HEK293 (cell line): ENCODE measurements at regions not wholly inside any gene's neighbourhood (a gene's known extent, or its start where the extent isn't known, plus 50 kb on each side); places are given as distances from the start of the nearest gene placed in this dataset.

Experiments used
- CTCF ChIA-PET: fragments of 350-600 bp; formaldehyde crosslinking; extraction: SDS; loops from one replicate; lab custom pipeline; 2021; ENCODE audit warnings: antibody characterized with exemption; lab: Yijun Ruan, JAX
- POLR2A ChIA-PET: fragments of 300-600 bp; formaldehyde crosslinking; extraction: SDS; loops from one replicate; lab custom pipeline; 2020; ENCODE audit warnings: antibody characterized with exemption, inconsistent platforms; lab: Yijun Ruan, JAX
- H3K27ac ChIP-seq: fragments of 200-500 bp; sonication (Bioruptor generic); 2 replicates; pipeline ENCODE4 v1.5.1; 2014; ENCODE audit warnings: low read depth, low read length, control low read depth, inconsistent platforms; ENCODE audit errors: extremely low read depth
- H3K36me3 ChIP-seq, 2 experiments: fragments of 200-500 bp in 1 of 2; sonication (Bioruptor generic) in 1 of 2; 1 replicate in 1 of 2; 2 replicates in 1 of 2; pipeline ENCODE4 v1.5.1; 2014 to 2017; ENCODE audit warnings: inconsistent platforms in 2 of 2, low read length in 2 of 2; ENCODE audit not compliant: control insufficient read depth in 2 of 2, insufficient read depth in 1 of 2
- H3K4me1 ChIP-seq: fragments of 200-500 bp; sonication (Bioruptor generic); 2 replicates; pipeline ENCODE4 v1.5.1; 2014; ENCODE audit warnings: mild to moderate bottlenecking, low read length, inconsistent platforms; ENCODE audit not compliant: control insufficient read depth, insufficient read depth
- H3K4me3 ChIP-seq: 2 replicates; pipeline ENCODE4 v1.5.1; 2011; ENCODE audit warnings: low read depth, mild to moderate bottlenecking, control low read depth, low read length, moderate library complexity
- H3K9me3 ChIP-seq: fragments of 200-500 bp; sonication (Bioruptor generic); 2 replicates; pipeline ENCODE4 v1.5.1; 2014; ENCODE audit warnings: low read depth, low read length, inconsistent platforms; ENCODE audit not compliant: control insufficient read depth, insufficient read depth
- HIC1 ChIP-seq: fragments of 450-650 bp; formaldehyde crosslinking; IDR thresholded peaks from 2 replicates; pipeline ENCODE4 v1.5.1; 2016; ENCODE audit warnings: missing biosample characterization, missing genetic modification characterization
- ZBTB11 ChIP-seq: fragments of 450-650 bp; formaldehyde crosslinking; conservative IDR thresholded peaks from 2 replicates; pipeline ENCODE4 v1.5.1; 2016; ENCODE audit warnings: low read depth, missing biosample characterization, missing genetic modification characterization
- ZBTB49 ChIP-seq: fragments of 450-650 bp; formaldehyde crosslinking; IDR thresholded peaks from 2 replicates; pipeline ENCODE4 v1.5.1; 2016; ENCODE audit warnings: missing biosample characterization, missing genetic modification characterization, low read depth
- ZEB2 ChIP-seq: fragments of 450-650 bp; formaldehyde crosslinking; IDR thresholded peaks from 2 replicates; pipeline ENCODE4 v1.5.1; 2016; ENCODE audit warnings: missing biosample characterization, missing genetic modification characterization
- ZFP41 ChIP-seq: fragments of 450-650 bp; formaldehyde crosslinking; IDR thresholded peaks from 2 replicates; pipeline ENCODE4 v1.5.1; 2016; ENCODE audit warnings: missing biosample characterization, missing genetic modification characterization, borderline replicate concordance
- ZNF114 ChIP-seq: fragments of 450-650 bp; formaldehyde crosslinking; IDR thresholded peaks from 2 replicates; pipeline ENCODE4 v1.5.0; 2017; ENCODE audit warnings: missing biosample characterization, missing genetic modification characterization
- ZNF140 ChIP-seq: fragments of 450-650 bp; formaldehyde crosslinking; IDR thresholded peaks from 2 replicates; pipeline ENCODE4 v1.5.1; 2016; ENCODE audit warnings: missing biosample characterization, missing genetic modification characterization
- ZNF155 ChIP-seq: fragments of 450-650 bp; formaldehyde crosslinking; IDR thresholded peaks from 2 replicates; pipeline ENCODE4 v1.5.1; 2016; ENCODE audit warnings: missing biosample characterization, missing genetic modification characterization
- ZNF211 ChIP-seq: fragments of 450-650 bp; formaldehyde crosslinking; IDR thresholded peaks from 2 replicates; pipeline ENCODE4 v1.5.1; 2016; ENCODE audit warnings: low read depth, missing biosample characterization, missing genetic modification characterization
- ZNF214 ChIP-seq: fragments of 450-650 bp; formaldehyde crosslinking; IDR thresholded peaks from 2 replicates; pipeline ENCODE4 v1.5.1; 2017; ENCODE audit warnings: missing biosample characterization, mild to moderate bottlenecking, missing genetic modification characterization, borderline replicate concordance
- ZNF324 ChIP-seq: fragments of 450-650 bp; formaldehyde crosslinking; IDR thresholded peaks from 2 replicates; pipeline ENCODE4 v1.5.1; 2016; ENCODE audit warnings: missing biosample characterization, missing genetic modification characterization
- ZNF362 ChIP-seq: fragments of 450-650 bp; formaldehyde crosslinking; IDR thresholded peaks from 2 replicates; pipeline ENCODE4 v1.5.1; 2016; ENCODE audit warnings: missing biosample characterization, missing genetic modification characterization
- ZNF513 ChIP-seq: fragments of 450-650 bp; IDR thresholded peaks from 2 replicates; pipeline ENCODE4 v1.5.1; 2018; ENCODE audit warnings: missing biosample characterization, missing genetic modification characterization
- ZNF529 ChIP-seq: fragments of 450-650 bp; formaldehyde crosslinking; IDR thresholded peaks from 2 replicates; pipeline ENCODE4 v1.5.1; 2017; ENCODE audit warnings: missing genetic modification characterization, missing biosample characterization; ENCODE audit not compliant: insufficient replicate concordance
- ZNF530 ChIP-seq: fragments of 450-650 bp; formaldehyde crosslinking; IDR thresholded peaks from 2 replicates; pipeline ENCODE4 v1.5.1; 2016; ENCODE audit warnings: low read depth, missing biosample characterization, missing genetic modification characterization
- ZNF544 ChIP-seq: fragments of 450-650 bp; formaldehyde crosslinking; IDR thresholded peaks from 2 replicates; pipeline ENCODE4 v1.5.0; 2017; ENCODE audit warnings: missing biosample characterization, missing genetic modification characterization
- ZNF600 ChIP-seq: fragments of 450-650 bp; formaldehyde crosslinking; IDR thresholded peaks from 2 replicates; pipeline ENCODE4 v1.5.1; 2016; ENCODE audit warnings: missing biosample characterization, missing genetic modification characterization
- ZNF629 ChIP-seq: fragments of 450-650 bp; formaldehyde crosslinking; IDR thresholded peaks from 2 replicates; pipeline ENCODE4 v1.5.1; 2017; ENCODE audit warnings: missing biosample characterization, missing genetic modification characterization
- ZNF768 ChIP-seq: fragments of 450-650 bp; formaldehyde crosslinking; IDR thresholded peaks from 2 replicates; pipeline ENCODE4 v1.5.1; 2018; ENCODE audit warnings: missing biosample characterization, mild to moderate bottlenecking, missing genetic modification characterization
- ZSCAN23 ChIP-seq: fragments of 450-650 bp; formaldehyde crosslinking; IDR thresholded peaks from 2 replicates; pipeline ENCODE4 v1.5.1; 2016; ENCODE audit warnings: missing biosample characterization, missing genetic modification characterization

GRCh38 chrX:97863261-97863660, 979.6 kb downstream of the RPA4 start:
- CTCF ChIA-PET = no interaction called here
- POLR2A ChIA-PET = no interaction called here
- no peak for TF ChIP-seq ZNF530 (tag by site-specific recombination)
- no peak for TF ChIP-seq ZNF211
- TF ChIP-seq ZBTB49 = no peak
- TF ChIP-seq ZFP41 (tag by site-specific recombination) = no peak
- no peak for TF ChIP-seq ZNF214 (tag by site-specific recombination)
- TF ChIP-seq ZNF768 (tag by site-specific recombination) = no peak
- TF ChIP-seq ZNF529 (tag by site-specific recombination) = no peak
- no peak for TF ChIP-seq ZNF140 (tag by site-specific recombination)
- no peak for TF ChIP-seq ZNF629 (tag by site-specific recombination)
- no peak for TF ChIP-seq ZBTB11
- no peak for TF ChIP-seq ZNF324
- TF ChIP-seq ZNF362 (tag by site-specific recombination) = no peak
- TF ChIP-seq ZNF114 = no peak
- H3K27ac ChIP-seq = no peak overlapping the region
- H3K36me3 ChIP-seq = no peaks in the 10 kb centered on the region
- no peaks in the 10 kb centered on the region for H3K4me1 ChIP-seq
- no peaks in the 10 kb centered on the region for H3K9me3 ChIP-seq
- H3K4me3 ChIP-seq = no peak overlapping the region

GRCh38 chrX:97867266-97867665, 983.6 kb downstream of the RPA4 start:
- ChIA-PET POLR2A (no interaction called here), CTCF (no interaction called here)
- Histone ChIP-seq H3K9me3 (no peaks in the 10 kb centered on the region), H3K36me3 (no peaks in the 10 kb centered on the region), H3K27ac (no peak overlapping the region), H3K4me1 (no peaks in the 10 kb centered on the region), H3K4me3 (no peak overlapping the region)
- no peak for TF ChIP-seq ZSCAN23 (tag by site-specific recombination)
- no peak for TF ChIP-seq ZNF544 (tag by site-specific recombination)
- no peak for TF ChIP-seq ZNF600 (tag by site-specific recombination)
- no peak for TF ChIP-seq ZEB2 (tag by site-specific recombination)
- no peak for TF ChIP-seq ZNF214 (tag by site-specific recombination)
- TF ChIP-seq ZNF513 (tag by site-specific recombination) = no peak
- no peak for TF ChIP-seq ZNF155 (tag by site-specific recombination)
- no peak for TF ChIP-seq HIC1
